GM23338 (cell line): ENCODE measurements at regions not wholly inside any gene's neighbourhood (a gene's known extent, or its start where the extent isn't known, plus 50 kb on each side); places are given as distances from the start of the nearest gene placed in this dataset.

Experiments
- ATAC-seq: fragments of 200-7000 bp; cut with Tn5 transposase; 3 replicates; pipeline ENCODE4 v1.9.1; 2020
- DNase-seq: peaks from one replicate; pipeline ENCODE4 v3.0.0-alpha.2; 2015; ENCODE audit warnings: low spot score
- H2AFZ ChIP-seq: fragments of 200-600 bp; sonication (generic); 2 replicates; pipeline ENCODE4 v1.8.0; 2016; ENCODE audit warnings: antibody characterized with exemption, mild to moderate bottlenecking, moderate library complexity
- H3F3A ChIP-seq: fragments of 200-600 bp; sonication (generic); replicated peaks from 2 replicates; pipeline ENCODE4 v1.8.0; 2017; ENCODE audit warnings: antibody characterized with exemption, mixed run types, low read depth
- H3K27ac ChIP-seq: fragments of 200-600 bp; sonication (generic); 2 replicates; pipeline ENCODE4 v1.6.1; 2016; ENCODE audit warnings: low read depth
- H3K27me3 ChIP-seq: fragments of 200-600 bp; sonication (generic); 2 replicates; pipeline ENCODE4 v1.8.0; 2016; ENCODE audit warnings: mild to moderate bottlenecking, mixed run types, moderate library complexity; ENCODE audit not compliant: insufficient read depth
- H3K36me3 ChIP-seq: fragments of 200-600 bp; sonication (generic); 2 replicates; pipeline ENCODE4 v1.8.0; 2016; ENCODE audit warnings: mild to moderate bottlenecking; ENCODE audit not compliant: insufficient read depth
- H3K4me1 ChIP-seq: fragments of 200-600 bp; sonication (generic); 2 replicates; pipeline ENCODE4 v1.8.0; 2016; ENCODE audit warnings: mild to moderate bottlenecking, moderate library complexity; ENCODE audit not compliant: insufficient read depth
- H3K4me2 ChIP-seq: fragments of 200-600 bp; sonication (generic); 2 replicates; pipeline ENCODE4 v1.7.1; 2017; ENCODE audit warnings: mixed run types
- H3K4me3 ChIP-seq: fragments of 200-600 bp; sonication (generic); 2 replicates; pipeline ENCODE4 v1.6.1; 2016; ENCODE audit warnings: mixed run types
- H3K79me2 ChIP-seq: fragments of 200-600 bp; sonication (generic); replicated peaks from 2 replicates; pipeline ENCODE4 v1.8.0; 2017; ENCODE audit warnings: mild to moderate bottlenecking; ENCODE audit not compliant: insufficient read depth
- H3K9me2 ChIP-seq: fragments of 200-600 bp; sonication (generic); 2 replicates; pipeline ENCODE4 v1.8.0; 2017; ENCODE audit not compliant: insufficient read depth
- H4K20me1 ChIP-seq: fragments of 200-600 bp; sonication (generic); replicated peaks from 2 replicates; pipeline ENCODE4 v1.8.0; 2017; ENCODE audit warnings: mild to moderate bottlenecking; ENCODE audit not compliant: insufficient read depth
- H3K27ac Mint-ChIP-seq: 2 replicates; pipeline ENCODE4 v1.8.0; 2020; ENCODE audit warnings: inconsistent platforms, mild to moderate bottlenecking, moderate library complexity, mixed read lengths
- H3K27me3 Mint-ChIP-seq: 3 replicates; pipeline ENCODE4 v1.8.0; 2022; ENCODE audit warnings: low read depth, mild to moderate bottlenecking, moderate library complexity, mixed read lengths, inconsistent platforms; ENCODE audit not compliant: insufficient read depth, poor library complexity
- H3K36me3 Mint-ChIP-seq: 3 replicates; pipeline ENCODE4 v1.8.0; 2021; ENCODE audit warnings: low read depth, mild to moderate bottlenecking, inconsistent platforms, moderate library complexity, mixed read lengths
- H3K4me1 Mint-ChIP-seq: 3 replicates; pipeline ENCODE4 v1.8.0; 2020; ENCODE audit warnings: mild to moderate bottlenecking, inconsistent platforms, mixed read lengths
- H3K4me3 Mint-ChIP-seq: 3 replicates; pipeline ENCODE4 v1.8.0; 2021; ENCODE audit warnings: moderate library complexity, mild to moderate bottlenecking, inconsistent platforms, mixed read lengths
- H3K9me3 Mint-ChIP-seq: 3 replicates; pipeline ENCODE4 v1.8.0; 2020; ENCODE audit warnings: moderate library complexity, mild to moderate bottlenecking, inconsistent platforms, mixed read lengths
- CREB1 ChIP-seq: fragments of 250-450 bp; sonication (Bioruptor Pico); IDR thresholded peaks from 2 replicates; pipeline ENCODE4 v1.5.0; 2020; ENCODE audit warnings: low read depth, mild to moderate bottlenecking, moderate library complexity
- EZH2phosphoT487 ChIP-seq: fragments of 200-600 bp; sonication (generic); IDR thresholded peaks from one replicate; pipeline ENCODE4 v1.8.1; 2018; ENCODE audit warnings: antibody characterized with exemption; ENCODE audit not compliant: unreplicated experiment
- JUNB ChIP-seq: IDR thresholded peaks from one replicate; pipeline ENCODE4 v1.6.1; 2016; ENCODE audit warnings: antibody characterized with exemption; ENCODE audit not compliant: unreplicated experiment
- POLR2AphosphoS5 ChIP-seq: IDR thresholded peaks from 2 replicates; pipeline ENCODE4 v1.6.1; 2016; ENCODE audit warnings: antibody characterized with exemption, low read depth
- ZNF331 ChIP-seq: fragments of 250-450 bp; sonication (Bioruptor Pico); IDR thresholded peaks from 2 replicates; pipeline ENCODE4 v1.5.0; 2020; ENCODE audit warnings: low read depth, mild to moderate bottlenecking, moderate library complexity
- ZNF462 ChIP-seq: fragments of 250-450 bp; sonication (Bioruptor Pico); IDR thresholded peaks from 2 replicates; pipeline ENCODE4 v1.5.0; 2020; ENCODE audit warnings: mild to moderate bottlenecking, moderate library complexity
- TF ChIP-seq, protein P1 (sequence below): IDR thresholded peaks from 2 replicates; pipeline ENCODE4 v1.6.1; 2016; ENCODE audit warnings: antibody characterized with exemption
- TF ChIP-seq, protein P2 (sequence below), 2 experiments: fragments of 200-600 bp in 1 of 2; sonication (generic) in 1 of 2; conservative IDR thresholded peaks; 2 replicates each; pipeline versions ENCODE4 v1.5.1 to v1.6.1; 2016 to 2017; ENCODE audit warnings: antibody characterized with exemption in 2 of 2, low read depth in 2 of 2, mild to moderate bottlenecking in 2 of 2, moderate library complexity in 1 of 2
- TF ChIP-seq, protein P3 (sequence below): IDR thresholded peaks from one replicate; pipeline ENCODE4 v1.6.1; 2018; ENCODE audit warnings: antibody characterized with exemption; ENCODE audit not compliant: unreplicated experiment

DNA sequence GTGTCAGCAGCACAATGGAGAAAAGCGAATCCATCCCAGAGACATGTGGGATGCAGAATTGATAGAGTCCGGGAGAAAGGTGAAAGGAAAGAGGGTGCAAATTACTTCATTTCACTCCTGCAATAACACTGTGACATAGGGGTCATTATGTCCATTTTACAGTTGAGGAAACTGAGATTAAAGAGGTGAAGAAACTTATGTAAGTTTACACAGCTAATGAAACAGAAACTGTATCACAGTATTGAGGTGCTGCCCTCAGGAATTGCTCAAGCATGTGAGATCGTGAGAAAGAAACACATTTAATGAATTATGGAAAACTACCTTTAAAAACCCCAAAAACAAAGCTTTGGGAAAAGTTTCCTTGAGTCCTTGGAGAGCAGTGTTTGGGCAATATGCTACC is 103.6 kb upstream of the PFN2 start (continued):
- TF ChIP-seq, protein P1, sequence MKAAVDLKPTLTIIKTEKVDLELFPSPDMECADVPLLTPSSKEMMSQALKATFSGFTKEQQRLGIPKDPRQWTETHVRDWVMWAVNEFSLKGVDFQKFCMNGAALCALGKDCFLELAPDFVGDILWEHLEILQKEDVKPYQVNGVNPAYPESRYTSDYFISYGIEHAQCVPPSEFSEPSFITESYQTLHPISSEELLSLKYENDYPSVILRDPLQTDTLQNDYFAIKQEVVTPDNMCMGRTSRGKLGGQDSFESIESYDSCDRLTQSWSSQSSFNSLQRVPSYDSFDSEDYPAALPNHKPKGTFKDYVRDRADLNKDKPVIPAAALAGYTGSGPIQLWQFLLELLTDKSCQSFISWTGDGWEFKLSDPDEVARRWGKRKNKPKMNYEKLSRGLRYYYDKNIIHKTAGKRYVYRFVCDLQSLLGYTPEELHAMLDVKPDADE = no peak
- TF ChIP-seq, protein P2, sequence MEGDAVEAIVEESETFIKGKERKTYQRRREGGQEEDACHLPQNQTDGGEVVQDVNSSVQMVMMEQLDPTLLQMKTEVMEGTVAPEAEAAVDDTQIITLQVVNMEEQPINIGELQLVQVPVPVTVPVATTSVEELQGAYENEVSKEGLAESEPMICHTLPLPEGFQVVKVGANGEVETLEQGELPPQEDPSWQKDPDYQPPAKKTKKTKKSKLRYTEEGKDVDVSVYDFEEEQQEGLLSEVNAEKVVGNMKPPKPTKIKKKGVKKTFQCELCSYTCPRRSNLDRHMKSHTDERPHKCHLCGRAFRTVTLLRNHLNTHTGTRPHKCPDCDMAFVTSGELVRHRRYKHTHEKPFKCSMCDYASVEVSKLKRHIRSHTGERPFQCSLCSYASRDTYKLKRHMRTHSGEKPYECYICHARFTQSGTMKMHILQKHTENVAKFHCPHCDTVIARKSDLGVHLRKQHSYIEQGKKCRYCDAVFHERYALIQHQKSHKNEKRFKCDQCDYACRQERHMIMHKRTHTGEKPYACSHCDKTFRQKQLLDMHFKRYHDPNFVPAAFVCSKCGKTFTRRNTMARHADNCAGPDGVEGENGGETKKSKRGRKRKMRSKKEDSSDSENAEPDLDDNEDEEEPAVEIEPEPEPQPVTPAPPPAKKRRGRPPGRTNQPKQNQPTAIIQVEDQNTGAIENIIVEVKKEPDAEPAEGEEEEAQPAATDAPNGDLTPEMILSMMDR (conservative IDR thresholded peaks at IDR 0.05; ENCODE audit: low read depth in 2 of 2) = no peak

DNA sequence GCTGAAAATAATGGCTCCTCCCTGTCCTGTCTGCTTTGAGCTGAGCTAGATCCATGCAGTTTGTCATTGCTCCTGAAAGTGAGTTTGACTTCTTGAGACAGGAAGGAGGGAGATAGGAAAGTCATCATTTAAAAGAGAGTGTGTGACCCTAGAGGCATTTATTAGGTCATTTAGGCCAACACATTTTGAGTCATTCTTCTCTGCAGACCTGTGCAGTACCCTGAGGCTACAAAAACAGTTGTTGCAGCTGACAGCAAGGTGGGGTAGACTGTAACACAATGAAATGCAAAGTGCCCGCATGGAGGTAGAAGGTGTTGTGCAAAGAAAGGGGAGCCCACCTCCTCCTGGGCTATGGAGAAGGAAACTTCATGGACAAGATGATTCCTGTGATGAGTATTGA is 102.8 kb upstream of the PFN2 start:
- DNase-seq (no peak), ATAC-seq (peak; percentile 26; the same call in 1 of the 3 replicates)
- peaks cover 2% of the 10 kb centered on the region for H3K27me3 Mint-ChIP-seq
- H3K36me3 Mint-ChIP-seq = 0 out of 3 replicates have a peak, but pooled peaks cover 3% of the 10 kb centered on the region
- Histone ChIP-seq H3K27ac (no peak overlapping the region), H3K36me3 (peaks cover 6% of the 10 kb centered on the region; the same call in 1 of the 2 replicates), H2AFZ (peak overlapping the region; percentile 63), H3F3A (no peaks in the 10 kb centered on the region), H3K79me2 (no peaks in the 10 kb centered on the region), H3K4me1 (no peaks in the 10 kb centered on the region; the same call in 1 of the 2 replicates), H3K27me3 (no peaks in the 10 kb centered on the region), H4K20me1 (no peaks in the 10 kb centered on the region), H3K4me2 (no peak overlapping the region), H3K9me2 (peaks cover 4% of the 10 kb centered on the region; the same call in 1 of the 2 replicates), H3K4me3 (no peak overlapping the region)
- H3K27ac Mint-ChIP-seq = no peak overlapping the region
- H3K4me3 Mint-ChIP-seq = no peak overlapping the region
- H3K9me3 Mint-ChIP-seq = peaks cover 12% of the 10 kb centered on the region; the same call in 2 of the 3 replicates
- H3K4me1 Mint-ChIP-seq = peaks cover 8% of the 10 kb centered on the region
- TF ChIP-seq ZNF331 (CRISPR knock-in tag) (no peak), EZH2phosphoT487 (no peak), CREB1 (CRISPR knock-in tag) (no peak), POLR2AphosphoS5 (no peak), ZNF462 (CRISPR knock-in tag) (no peak), JUNB (no peak)
- TF ChIP-seq, protein P3, sequence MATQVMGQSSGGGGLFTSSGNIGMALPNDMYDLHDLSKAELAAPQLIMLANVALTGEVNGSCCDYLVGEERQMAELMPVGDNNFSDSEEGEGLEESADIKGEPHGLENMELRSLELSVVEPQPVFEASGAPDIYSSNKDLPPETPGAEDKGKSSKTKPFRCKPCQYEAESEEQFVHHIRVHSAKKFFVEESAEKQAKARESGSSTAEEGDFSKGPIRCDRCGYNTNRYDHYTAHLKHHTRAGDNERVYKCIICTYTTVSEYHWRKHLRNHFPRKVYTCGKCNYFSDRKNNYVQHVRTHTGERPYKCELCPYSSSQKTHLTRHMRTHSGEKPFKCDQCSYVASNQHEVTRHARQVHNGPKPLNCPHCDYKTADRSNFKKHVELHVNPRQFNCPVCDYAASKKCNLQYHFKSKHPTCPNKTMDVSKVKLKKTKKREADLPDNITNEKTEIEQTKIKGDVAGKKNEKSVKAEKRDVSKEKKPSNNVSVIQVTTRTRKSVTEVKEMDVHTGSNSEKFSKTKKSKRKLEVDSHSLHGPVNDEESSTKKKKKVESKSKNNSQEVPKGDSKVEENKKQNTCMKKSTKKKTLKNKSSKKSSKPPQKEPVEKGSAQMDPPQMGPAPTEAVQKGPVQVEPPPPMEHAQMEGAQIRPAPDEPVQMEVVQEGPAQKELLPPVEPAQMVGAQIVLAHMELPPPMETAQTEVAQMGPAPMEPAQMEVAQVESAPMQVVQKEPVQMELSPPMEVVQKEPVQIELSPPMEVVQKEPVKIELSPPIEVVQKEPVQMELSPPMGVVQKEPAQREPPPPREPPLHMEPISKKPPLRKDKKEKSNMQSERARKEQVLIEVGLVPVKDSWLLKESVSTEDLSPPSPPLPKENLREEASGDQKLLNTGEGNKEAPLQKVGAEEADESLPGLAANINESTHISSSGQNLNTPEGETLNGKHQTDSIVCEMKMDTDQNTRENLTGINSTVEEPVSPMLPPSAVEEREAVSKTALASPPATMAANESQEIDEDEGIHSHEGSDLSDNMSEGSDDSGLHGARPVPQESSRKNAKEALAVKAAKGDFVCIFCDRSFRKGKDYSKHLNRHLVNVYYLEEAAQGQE = no peak
- TF ChIP-seq, protein P1 = no peak
